K562 (cell line): ENCODE measurements at regions not wholly inside any gene's neighbourhood (a gene's known extent, or its start where the extent isn't known, plus 50 kb on each side); places are given as distances from the start of the nearest gene placed in this dataset.

Experiments used
- ATAC-seq: fragments of 200-7000 bp; cut with Tn5 transposase; 3 replicates; pipeline ENCODE4 v1.9.1; 2020; ENCODE audit warnings: moderate library complexity
- BruUV-seq: library from RNA; stranded (reverse); fragments of 400-500 nt; replicated peaks from 2 replicates; lab custom pipeline; 2021; lab: Mats Ljungman, UMichigan
- CTCF ChIA-PET: fragments of 300-600 bp; formaldehyde crosslinking; extraction: SDS; loops from one replicate; lab custom pipeline; 2021; ENCODE audit warnings: low intra/inter-chr PET ratio; lab: Yijun Ruan, JAX
- POLR2A ChIA-PET: fragments of 300-600, 350-650 bp; sonication (Branson Sonifier 250); formaldehyde crosslinking; extraction: SDS; loops from one replicate; lab custom pipeline; 2021; ENCODE audit warnings: antibody characterized with exemption, inconsistent platforms; lab: Yijun Ruan, JAX
- DNase-seq, 4 experiments: peaks; one replicate each; pipeline versions ENCODE4 v3.0.0 to v3.0.0-alpha.2; 2011 to 2018; ENCODE audit warnings: low spot score in 3 of 4, mixed read lengths in 3 of 4; ENCODE audit errors: extremely low read depth in 1 of 4
- FAIRE-seq: peaks from 2 replicates; lab custom pipeline; 2011; peaks lifted over from hg19 to GRCh38; lab: Jason Lieb, UNC
- H2AFZ ChIP-seq: 2 replicates; pipeline ENCODE4 v1.6.0; 2011; ENCODE audit warnings: low read depth, low read length, control low read depth, inconsistent platforms
- H3K27ac ChIP-seq: fragments of 200-600 bp; 3 replicates; pipeline ENCODE4 v1.8.0; 2011; ENCODE audit warnings: low read depth, mild to moderate bottlenecking, control low read depth, inconsistent platforms, low read length, moderate library complexity, mixed read lengths; ENCODE audit errors: extremely low read depth
- H3K27me3 ChIP-seq, 2 experiments: fragments of 300-600 bp in 1 of 2; 2 replicates in 1 of 2; 3 replicates in 1 of 2; pipeline versions ENCODE4 v1.6.0 to v1.8.0; 2011; ENCODE audit warnings: inconsistent platforms in 2 of 2, low read length in 2 of 2, mild to moderate bottlenecking in 1 of 2, mixed read lengths in 1 of 2, moderate library complexity in 1 of 2; ENCODE audit not compliant: control insufficient read depth in 2 of 2, insufficient read depth in 2 of 2
- H3K36me3 ChIP-seq: fragments of 300-600 bp; 3 replicates; pipeline ENCODE4 v1.8.0; 2011; ENCODE audit warnings: mild to moderate bottlenecking, low read length, inconsistent platforms; ENCODE audit not compliant: control insufficient read depth, insufficient read depth
- H3K4me1 ChIP-seq, 2 experiments: fragments of 200-600 bp in 1 of 2; replicated peaks in 1 of 2; 2 replicates in 1 of 2; 3 replicates in 1 of 2; pipeline versions ENCODE4 v1.5.1 to v1.8.0; 2011; ENCODE audit warnings: inconsistent platforms in 2 of 2, low read length in 2 of 2, mild to moderate bottlenecking in 1 of 2, mixed read lengths in 1 of 2, moderate library complexity in 1 of 2; ENCODE audit not compliant: control insufficient read depth in 2 of 2, insufficient read depth in 2 of 2
- H3K4me2 ChIP-seq: 2 replicates; pipeline ENCODE4 v1.6.1; 2011; ENCODE audit warnings: low read length, control low read depth, inconsistent platforms, mixed read lengths; ENCODE audit not compliant: insufficient read depth
- H3K4me3 ChIP-seq: fragments of 200-600 bp; sonication (generic), shearing (Covaris generic); 2 replicates; pipeline ENCODE4 v1.5.1; 2016; ENCODE audit warnings: control low read depth, inconsistent platforms
- H3K79me2 ChIP-seq: fragments of 200-600 bp; 3 replicates; pipeline ENCODE4 v1.8.0; 2011; ENCODE audit warnings: low read length, inconsistent platforms; ENCODE audit not compliant: control insufficient read depth, insufficient read depth
- H3K9ac ChIP-seq, 2 experiments: 2 replicates each; pipeline versions ENCODE4 v1.6.0 to v1.6.1; 2011; ENCODE audit warnings: low read depth in 2 of 2, low read length in 2 of 2, control low read depth in 1 of 2, inconsistent platforms in 1 of 2, mild to moderate bottlenecking in 1 of 2, mixed read lengths in 1 of 2; ENCODE audit not compliant: insufficient read depth in 1 of 2
- H3K9me1 ChIP-seq: one replicate; pipeline ENCODE4 v1.6.0; 2011; ENCODE audit warnings: inconsistent platforms, mild to moderate bottlenecking, low read length, moderate library complexity; ENCODE audit not compliant: control insufficient read depth, insufficient read depth
- H3K9me3 ChIP-seq: replicated peaks from 2 replicates; pipeline ENCODE4 v1.5.1; 2011; ENCODE audit warnings: low read depth, low read length, inconsistent platforms; ENCODE audit not compliant: control insufficient read depth, insufficient read depth
- H4K20me1 ChIP-seq: replicated peaks from 2 replicates; pipeline ENCODE4 v1.6.1; 2011; ENCODE audit warnings: low read length, inconsistent platforms, mixed read lengths; ENCODE audit not compliant: control insufficient read depth, insufficient read depth
- ASH1L ChIP-seq: fragments of 450-650 bp; IDR thresholded peaks from 2 replicates; pipeline ENCODE4 v1.6.1; 2018; ENCODE audit warnings: borderline replicate concordance, mild to moderate bottlenecking, low read depth; ENCODE audit not compliant: partially characterized antibody
- CEBPB ChIP-seq: fragments of 450-650 bp; IDR thresholded peaks from 2 replicates; pipeline ENCODE4 v1.6.1; 2016; ENCODE audit warnings: missing genetic modification characterization, missing compliant biosample characterization
- CREB1 ChIP-seq, 2 experiments: sonication (generic) in 1 of 2; formaldehyde crosslinking in 1 of 2; IDR thresholded peaks; 2 replicates each; pipeline versions ENCODE4 v1.6.1 to v1.8.0; 2012 to 2022; ENCODE audit warnings: inconsistent platforms in 1 of 2, mild to moderate bottlenecking in 1 of 2, missing genetic modification reagents in 1 of 2, moderate library complexity in 1 of 2
- FOXJ2 ChIP-seq: fragments of 200-800 bp; sonication (Bioruptor generic); IDR thresholded peaks from 2 replicates; pipeline ENCODE4 v1.6.1; 2016; ENCODE audit warnings: missing genetic modification characterization, missing compliant biosample characterization
- HNRNPK ChIP-seq: fragments of 200-400 bp; formaldehyde crosslinking; IDR thresholded peaks from one replicate; pipeline ENCODE4 v1.6.1; 2018; ENCODE audit warnings: mild to moderate bottlenecking, low read depth, low read length; ENCODE audit not compliant: poor library complexity, severe bottlenecking
- MCM3 ChIP-seq: fragments of 450-650 bp; IDR thresholded peaks from 2 replicates; pipeline ENCODE4 v1.6.1; 2016
- NFE2L1 ChIP-seq: fragments of 450-650 bp; IDR thresholded peaks from 2 replicates; pipeline ENCODE4 v1.6.1; 2016; ENCODE audit warnings: missing genetic modification characterization, low read depth, mild to moderate bottlenecking, missing compliant biosample characterization, moderate library complexity, borderline replicate concordance
- POLR3G ChIP-seq: IDR thresholded peaks from 2 replicates; pipeline ENCODE4 v1.6.1; 2011; ENCODE audit not compliant: insufficient read length, insufficient replicate concordance; ENCODE audit errors: extremely low read depth
- TAF7 ChIP-seq: fragments of 450-650 bp; IDR thresholded peaks from 2 replicates; pipeline ENCODE4 v1.6.1; 2016; ENCODE audit warnings: missing genetic modification characterization, missing compliant biosample characterization
- ZKSCAN1 ChIP-seq: fragments of 150-350 bp; IDR thresholded peaks from 2 replicates; pipeline ENCODE4 v1.6.1; 2016; ENCODE audit warnings: low read depth, low read length
- ZNF584 ChIP-seq: fragments of 200-800 bp; sonication (Bioruptor generic); IDR thresholded peaks from 2 replicates; pipeline ENCODE4 v1.6.1; 2016; ENCODE audit warnings: low read depth, mild to moderate bottlenecking, missing genetic modification characterization, missing compliant biosample characterization
- ZNF707 ChIP-seq: fragments of 250-450 bp; sonication (Bioruptor Pico); conservative IDR thresholded peaks from 2 replicates; pipeline ENCODE4 v1.8.0; 2022; ENCODE audit warnings: inconsistent platforms, mild to moderate bottlenecking, moderate library complexity
- ZNF717 ChIP-seq: fragments of 250-450 bp; sonication (Bioruptor Pico); IDR thresholded peaks from 2 replicates; pipeline ENCODE4 v1.5.0; 2021
- WGBS: fragments of 100-300 bp; shearing (Covaris generic); methylation state at CpG from one replicate; pipeline ENCODE4 v1.1.6; 2016; ENCODE audit warnings: low coverage, mixed read lengths; ENCODE audit not compliant: insufficient coverage; ENCODE audit errors: missing lambda C conversion rate; 5-methylcytosine and 5-hydroxymethylcytosine counted together
- in situ Hi-C: fragments of 300-500 bp; cut with MboI; formaldehyde crosslinking; loops from 4 replicates; pipeline ENCODE4 v1.15.0; 2018; ENCODE audit warnings: inconsistent platforms, mixed read lengths
- intact Hi-C: fragments of 100-400 bp; cut with micrococcal nuclease; formaldehyde crosslinking; loops from 2 replicates; pipeline ENCODE4 v1.14.2; 2022
- TF ChIP-seq, protein P1 (sequence below): fragments of 150-350 bp; conservative IDR thresholded peaks from 2 replicates; pipeline ENCODE4 v1.6.1; 2014; ENCODE audit warnings: low read length
- TF ChIP-seq, protein P2 (sequence below): fragments of 450-650 bp; IDR thresholded peaks from 2 replicates; pipeline ENCODE4 v1.6.1; 2017; ENCODE audit warnings: mild to moderate bottlenecking, moderate library complexity
- TF ChIP-seq, protein P3 (sequence below): sonication (generic); formaldehyde crosslinking; IDR thresholded peaks from 2 replicates; pipeline ENCODE4 v1.8.0; 2023; ENCODE audit warnings: mild to moderate bottlenecking, missing genetic modification reagents

DNA sequence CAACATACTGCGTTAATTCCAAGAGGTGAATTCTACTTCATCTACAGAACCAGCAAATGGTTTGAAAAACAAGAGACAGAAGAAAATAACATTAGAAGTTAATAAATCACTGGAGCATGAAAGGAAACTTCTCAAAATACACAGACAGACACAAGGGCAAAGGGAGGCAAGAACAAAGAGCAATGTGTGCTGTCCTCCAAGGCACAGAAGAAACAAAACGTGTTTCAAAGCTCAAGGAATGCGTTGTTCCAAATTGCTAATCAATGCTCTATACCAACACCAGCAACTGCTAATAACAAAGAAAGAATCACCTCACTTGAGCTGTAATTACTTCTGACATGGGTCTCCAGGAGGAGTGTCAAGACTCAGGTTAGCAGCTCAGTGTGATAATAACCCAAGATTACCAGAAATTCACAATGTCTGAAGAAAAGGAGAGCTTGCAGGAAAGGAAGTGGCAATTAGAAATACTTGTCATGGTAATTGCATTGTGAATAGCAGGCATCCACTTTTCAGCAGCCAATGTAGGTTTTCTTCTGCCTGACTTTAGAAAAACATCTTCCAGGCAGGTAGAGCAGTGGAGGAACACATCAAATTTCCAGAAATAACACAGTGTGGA lies 175.4 kb downstream of the SEC16B start:
- 1% methylated on average over 3 of the region's 3 CpGs for WGBS
- DNase-seq, result no peak
- Histone ChIP-seq H3K9ac (no peak overlapping the region), H3K27ac (no peak overlapping the region), H4K20me1 (no peaks in the 10 kb centered on the region), H3K4me3 (no peak overlapping the region), H3K27me3 (no peaks in the 10 kb centered on the region), H3K79me2 (no peaks in the 10 kb centered on the region), H3K4me2 (no peak overlapping the region), H3K4me1 (no peaks in the 10 kb centered on the region), H3K9me3 (no peaks in the 10 kb centered on the region; the same call in 1 of the 2 replicates)
- in situ Hi-C loops, result no loop called here
- POLR2A ChIA-PET, result no interaction called here
- no TSS peak for BruUV-seq
- intact Hi-C loops, result no loop called here
- FAIRE-seq, result no peak
- TF ChIP-seq, protein P1, sequence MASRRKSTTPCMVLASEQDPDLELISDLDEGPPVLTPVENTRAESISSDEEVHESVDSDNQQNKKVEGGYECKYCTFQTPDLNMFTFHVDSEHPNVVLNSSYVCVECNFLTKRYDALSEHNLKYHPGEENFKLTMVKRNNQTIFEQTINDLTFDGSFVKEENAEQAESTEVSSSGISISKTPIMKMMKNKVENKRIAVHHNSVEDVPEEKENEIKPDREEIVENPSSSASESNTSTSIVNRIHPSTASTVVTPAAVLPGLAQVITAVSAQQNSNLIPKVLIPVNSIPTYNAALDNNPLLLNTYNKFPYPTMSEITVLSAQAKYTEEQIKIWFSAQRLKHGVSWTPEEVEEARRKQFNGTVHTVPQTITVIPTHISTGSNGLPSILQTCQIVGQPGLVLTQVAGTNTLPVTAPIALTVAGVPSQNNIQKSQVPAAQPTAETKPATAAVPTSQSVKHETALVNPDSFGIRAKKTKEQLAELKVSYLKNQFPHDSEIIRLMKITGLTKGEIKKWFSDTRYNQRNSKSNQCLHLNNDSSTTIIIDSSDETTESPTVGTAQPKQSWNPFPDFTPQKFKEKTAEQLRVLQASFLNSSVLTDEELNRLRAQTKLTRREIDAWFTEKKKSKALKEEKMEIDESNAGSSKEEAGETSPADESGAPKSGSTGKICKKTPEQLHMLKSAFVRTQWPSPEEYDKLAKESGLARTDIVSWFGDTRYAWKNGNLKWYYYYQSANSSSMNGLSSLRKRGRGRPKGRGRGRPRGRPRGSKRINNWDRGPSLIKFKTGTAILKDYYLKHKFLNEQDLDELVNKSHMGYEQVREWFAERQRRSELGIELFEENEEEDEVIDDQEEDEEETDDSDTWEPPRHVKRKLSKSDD, result no peak
- TF ChIP-seq POLR3G (no peak), MCM3 (no peak), ZNF717 (no peak), HNRNPK (no peak), TAF7 (no peak), ZNF707 (CRISPR knock-in tag) (no peak), CEBPB (no peak), FOXJ2 (no peak), CREB1 (IDR thresholded peaks at IDR 0.05) (no peak), CREB1 (CRISPR knock-in tag; IDR thresholded peaks at IDR 0.05) (no peak), NFE2L1 (tag) (no peak), ASH1L (no peak), ZNF584 (CRISPR knock-in tag) (no peak), ZKSCAN1 (no peak)
- TF ChIP-seq, protein P2, sequence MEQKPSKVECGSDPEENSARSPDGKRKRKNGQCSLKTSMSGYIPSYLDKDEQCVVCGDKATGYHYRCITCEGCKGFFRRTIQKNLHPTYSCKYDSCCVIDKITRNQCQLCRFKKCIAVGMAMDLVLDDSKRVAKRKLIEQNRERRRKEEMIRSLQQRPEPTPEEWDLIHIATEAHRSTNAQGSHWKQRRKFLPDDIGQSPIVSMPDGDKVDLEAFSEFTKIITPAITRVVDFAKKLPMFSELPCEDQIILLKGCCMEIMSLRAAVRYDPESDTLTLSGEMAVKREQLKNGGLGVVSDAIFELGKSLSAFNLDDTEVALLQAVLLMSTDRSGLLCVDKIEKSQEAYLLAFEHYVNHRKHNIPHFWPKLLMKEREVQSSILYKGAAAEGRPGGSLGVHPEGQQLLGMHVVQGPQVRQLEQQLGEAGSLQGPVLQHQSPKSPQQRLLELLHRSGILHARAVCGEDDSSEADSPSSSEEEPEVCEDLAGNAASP, result no peak
- TF ChIP-seq, protein P3, sequence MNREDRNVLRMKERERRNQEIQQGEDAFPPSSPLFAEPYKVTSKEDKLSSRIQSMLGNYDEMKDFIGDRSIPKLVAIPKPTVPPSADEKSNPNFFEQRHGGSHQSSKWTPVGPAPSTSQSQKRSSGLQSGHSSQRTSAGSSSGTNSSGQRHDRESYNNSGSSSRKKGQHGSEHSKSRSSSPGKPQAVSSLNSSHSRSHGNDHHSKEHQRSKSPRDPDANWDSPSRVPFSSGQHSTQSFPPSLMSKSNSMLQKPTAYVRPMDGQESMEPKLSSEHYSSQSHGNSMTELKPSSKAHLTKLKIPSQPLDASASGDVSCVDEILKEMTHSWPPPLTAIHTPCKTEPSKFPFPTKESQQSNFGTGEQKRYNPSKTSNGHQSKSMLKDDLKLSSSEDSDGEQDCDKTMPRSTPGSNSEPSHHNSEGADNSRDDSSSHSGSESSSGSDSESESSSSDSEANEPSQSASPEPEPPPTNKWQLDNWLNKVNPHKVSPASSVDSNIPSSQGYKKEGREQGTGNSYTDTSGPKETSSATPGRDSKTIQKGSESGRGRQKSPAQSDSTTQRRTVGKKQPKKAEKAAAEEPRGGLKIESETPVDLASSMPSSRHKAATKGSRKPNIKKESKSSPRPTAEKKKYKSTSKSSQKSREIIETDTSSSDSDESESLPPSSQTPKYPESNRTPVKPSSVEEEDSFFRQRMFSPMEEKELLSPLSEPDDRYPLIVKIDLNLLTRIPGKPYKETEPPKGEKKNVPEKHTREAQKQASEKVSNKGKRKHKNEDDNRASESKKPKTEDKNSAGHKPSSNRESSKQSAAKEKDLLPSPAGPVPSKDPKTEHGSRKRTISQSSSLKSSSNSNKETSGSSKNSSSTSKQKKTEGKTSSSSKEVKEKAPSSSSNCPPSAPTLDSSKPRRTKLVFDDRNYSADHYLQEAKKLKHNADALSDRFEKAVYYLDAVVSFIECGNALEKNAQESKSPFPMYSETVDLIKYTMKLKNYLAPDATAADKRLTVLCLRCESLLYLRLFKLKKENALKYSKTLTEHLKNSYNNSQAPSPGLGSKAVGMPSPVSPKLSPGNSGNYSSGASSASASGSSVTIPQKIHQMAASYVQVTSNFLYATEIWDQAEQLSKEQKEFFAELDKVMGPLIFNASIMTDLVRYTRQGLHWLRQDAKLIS (CRISPR knock-in tag), result no peak
- TF ChIP-seq, all 486 proteins: peak for 0
- Histone ChIP-seq H3K9me1 (no peaks in the 10 kb centered on the region), H2AFZ (no peak overlapping the region), H3K36me3 (no peaks in the 10 kb centered on the region)
- CTCF ChIA-PET, result no interaction called here
- ATAC-seq, result no peak
